ENCODE measurements at regions not wholly inside any gene's neighbourhood (a gene's known extent, or its start where the extent isn't known, plus 50 kb on each side); places are given as distances from the start of the nearest gene placed in this dataset.

DNA sequence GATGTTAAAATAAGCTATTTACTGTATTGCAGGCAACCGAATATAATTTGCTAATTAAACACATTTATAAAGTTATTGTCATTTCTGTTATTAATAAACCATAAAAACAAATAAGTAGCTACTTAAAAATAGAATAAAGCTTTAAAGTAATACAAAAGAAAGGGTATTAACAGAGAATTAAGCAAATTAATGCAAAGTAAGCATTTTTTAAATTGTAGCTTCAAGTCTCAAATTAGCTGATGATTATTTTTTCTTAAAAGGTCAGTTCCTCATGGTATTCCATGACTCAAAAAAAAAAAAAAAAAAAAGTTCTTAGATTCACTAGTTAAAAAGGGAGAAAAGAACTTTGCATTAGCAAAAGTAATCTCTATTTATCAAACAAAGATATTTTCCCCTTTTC is 292.5 kb downstream of the SLITRK1 start:
- no peak for DNase-seq

DNA sequence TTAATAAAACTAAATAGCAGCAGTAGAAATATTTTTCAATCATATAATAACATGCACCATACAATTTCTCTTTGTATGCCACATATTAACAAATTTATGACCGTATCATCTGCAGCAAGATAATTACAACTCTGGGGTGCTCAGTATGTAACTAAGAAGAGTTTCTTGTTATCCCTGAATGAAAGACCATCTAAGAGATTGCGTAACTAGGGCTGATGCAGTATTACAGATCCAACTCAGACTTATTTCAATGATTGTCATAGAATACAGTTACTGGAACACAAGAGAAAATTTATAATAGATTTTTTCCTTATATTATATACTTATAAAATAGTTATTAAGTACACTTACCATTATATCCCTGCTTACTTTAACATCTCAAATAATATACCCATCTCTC is 305.1 kb downstream of the SLITRK1 start:
- DNase-seq = no peak

DNA sequence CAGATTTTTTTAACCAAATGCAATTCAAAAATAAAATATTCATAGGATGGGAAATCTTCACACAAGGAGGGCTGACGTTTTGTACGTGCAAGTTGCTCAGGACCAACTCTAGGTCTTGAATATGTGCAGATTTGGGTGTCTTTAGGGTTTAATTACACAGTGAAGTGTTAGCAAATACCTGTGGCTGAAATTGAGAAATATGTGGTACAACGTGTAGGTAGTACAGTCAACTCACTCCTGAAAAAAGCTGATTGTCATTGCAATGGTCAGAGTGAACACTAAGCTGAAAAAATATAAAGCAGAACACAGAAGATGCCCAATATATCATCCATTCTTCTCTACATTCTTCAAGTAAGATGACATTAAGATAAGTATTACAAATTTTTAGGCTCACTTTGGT is 314.3 kb downstream of the SLITRK1 start:
- DNase-seq = no peak

DNA sequence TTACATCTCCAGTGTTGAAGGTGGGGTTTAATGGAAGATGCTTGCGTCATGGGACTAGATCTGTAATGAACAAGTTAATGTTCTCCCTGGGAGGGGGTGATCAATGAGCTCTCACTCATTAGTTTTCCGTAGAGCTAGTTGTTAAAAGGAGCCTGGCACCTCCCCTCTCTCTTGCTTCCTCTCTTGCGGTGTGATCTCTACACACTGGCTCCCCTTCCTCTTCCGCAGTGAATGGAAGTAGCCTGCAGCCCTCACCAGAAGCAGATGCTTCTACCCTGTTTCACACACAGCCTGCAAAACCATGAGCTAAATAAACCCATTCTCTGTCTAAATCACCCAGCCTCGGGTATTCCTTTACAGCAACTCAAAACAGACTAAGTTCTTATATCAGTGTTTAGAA is 318.8 kb downstream of the SLITRK1 start:
- no peak for DNase-seq

DNA sequence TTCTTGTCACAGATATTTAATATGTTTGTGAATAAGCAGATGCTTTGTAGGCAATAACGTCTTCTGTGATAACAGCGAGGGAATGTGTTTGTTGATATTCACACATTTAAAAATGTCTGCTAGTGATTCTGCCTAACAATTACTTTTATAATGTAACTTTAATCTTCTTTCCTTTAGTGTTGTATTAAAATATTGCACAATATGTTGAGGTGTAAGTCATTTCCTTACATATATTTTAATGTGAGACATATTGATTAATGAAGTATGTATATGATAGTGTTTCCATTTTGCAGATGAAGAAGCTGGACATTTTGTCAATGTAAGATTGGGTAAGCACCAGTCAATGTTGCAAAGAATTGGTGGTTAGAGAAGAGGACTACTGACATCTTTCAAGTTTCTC is 324.4 kb downstream of the SLITRK1 start:
- DNase-seq = no peak

DNA sequence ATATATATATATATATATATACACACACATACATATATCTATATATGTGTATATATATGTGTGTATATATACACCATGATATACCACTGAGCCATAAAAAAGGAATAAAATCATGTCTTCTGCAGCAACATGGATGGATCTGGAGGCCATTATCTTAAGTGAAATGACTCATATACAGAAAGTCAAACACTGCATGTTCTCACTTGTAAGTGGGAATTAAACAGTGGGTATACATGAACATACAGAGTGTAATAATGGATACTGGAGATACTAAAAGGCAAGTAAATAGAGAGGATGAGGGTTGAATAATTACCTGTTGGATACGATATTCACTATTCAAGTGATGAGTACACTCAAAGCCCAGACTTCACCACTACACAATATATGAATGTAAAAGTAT is 332.6 kb downstream of the SLITRK1 start:
- no peak for DNase-seq

DNA sequence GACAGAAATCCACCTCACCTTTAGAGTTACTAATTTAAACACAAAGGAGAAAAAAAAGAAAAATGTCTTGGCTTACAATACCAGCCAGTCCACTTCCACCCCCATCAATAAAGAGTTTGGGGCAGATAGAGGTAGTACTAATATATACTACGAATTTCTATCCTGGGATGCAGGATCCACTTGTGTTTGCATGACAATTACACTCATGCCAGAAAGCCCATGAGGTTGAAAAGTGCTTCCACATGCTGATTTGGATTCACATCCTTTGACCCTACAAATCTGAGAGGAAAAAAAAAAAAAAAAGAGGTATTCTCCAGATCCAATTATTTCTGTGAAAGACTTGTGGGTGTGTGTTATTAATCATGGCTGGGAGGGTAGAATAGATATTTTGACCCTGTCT is 335.2 kb downstream of the SLITRK1 start:
- no peak for DNase-seq

DNA sequence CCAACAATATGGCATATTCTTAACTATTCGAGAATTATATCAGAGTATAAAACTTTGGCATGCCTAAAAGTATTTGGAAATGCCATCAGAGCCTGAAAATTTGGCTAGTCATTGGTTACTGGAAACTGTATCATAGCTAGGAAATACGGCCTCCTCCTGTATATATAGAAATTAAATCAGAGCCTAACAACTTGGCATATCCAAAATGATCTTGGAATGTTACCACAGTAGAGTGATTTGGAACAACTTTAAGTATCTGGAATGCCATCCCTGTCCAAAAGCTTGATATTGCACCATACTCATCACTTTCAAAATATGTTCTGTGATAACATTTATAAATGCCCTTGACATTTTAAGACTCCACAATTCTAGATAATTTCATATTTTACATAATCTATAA is 335.8 kb downstream of the SLITRK1 start:
- DNase-seq = no peak

DNA sequence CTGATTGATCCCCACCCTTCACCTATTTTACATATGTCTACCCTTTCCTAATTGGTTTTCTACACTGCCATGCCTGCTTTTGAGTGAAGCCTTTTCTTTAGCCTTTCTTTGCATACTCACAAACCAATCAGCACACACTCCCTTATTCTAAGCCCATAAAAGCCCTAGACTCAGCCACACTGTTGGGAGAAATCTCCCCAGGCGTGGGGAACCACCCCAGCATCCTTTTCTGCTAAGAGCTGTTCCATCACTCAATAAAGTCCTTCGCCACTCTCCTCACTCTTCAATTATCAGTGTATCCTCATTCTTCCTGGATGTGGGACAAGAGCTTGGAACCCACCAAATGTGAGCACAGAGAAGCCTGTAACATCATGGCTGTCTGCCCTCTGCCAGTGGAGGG is 343.6 kb downstream of the SLITRK1 start:
- no peak for DNase-seq

DNA sequence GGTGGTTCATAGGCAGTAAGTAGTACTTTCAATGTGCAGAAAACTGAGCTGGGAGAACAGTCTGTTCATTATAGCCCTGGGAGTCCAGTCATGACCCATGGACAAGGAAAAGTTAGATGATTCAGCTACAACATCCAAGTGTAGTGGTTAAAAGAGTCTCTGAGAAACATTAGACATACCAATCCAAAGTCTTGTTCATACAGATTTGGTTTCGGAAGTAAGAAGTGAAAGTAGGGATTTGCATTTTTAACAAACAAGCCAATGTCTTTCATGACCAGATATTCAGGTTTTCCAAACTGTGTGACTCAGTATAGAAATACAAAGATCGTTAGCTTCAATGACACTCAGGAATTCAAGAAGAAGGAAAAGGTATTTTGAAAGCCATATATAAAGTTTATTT is 345.3 kb downstream of the SLITRK1 start:
- no peak for DNase-seq

DNA sequence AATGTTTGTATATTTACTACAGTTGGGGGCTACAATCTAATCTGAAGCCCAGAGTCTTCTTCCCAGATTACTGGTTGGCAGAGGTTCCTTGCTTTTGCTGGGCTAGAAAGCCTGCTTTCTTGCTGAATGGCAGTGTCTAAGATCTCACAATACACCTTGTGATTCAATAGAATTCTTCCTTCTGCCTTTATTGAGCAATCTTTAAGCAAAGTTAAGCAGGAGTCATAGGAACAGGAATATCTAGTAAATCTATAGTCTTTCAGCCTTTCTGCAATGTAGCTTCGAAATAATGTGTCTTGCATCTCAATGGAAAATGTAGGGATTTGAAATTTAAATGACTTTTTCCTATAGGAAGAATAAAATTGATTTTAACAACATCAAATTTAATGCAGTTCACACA is 346.1 kb downstream of the SLITRK1 start:
- DNase-seq = no peak

DNA sequence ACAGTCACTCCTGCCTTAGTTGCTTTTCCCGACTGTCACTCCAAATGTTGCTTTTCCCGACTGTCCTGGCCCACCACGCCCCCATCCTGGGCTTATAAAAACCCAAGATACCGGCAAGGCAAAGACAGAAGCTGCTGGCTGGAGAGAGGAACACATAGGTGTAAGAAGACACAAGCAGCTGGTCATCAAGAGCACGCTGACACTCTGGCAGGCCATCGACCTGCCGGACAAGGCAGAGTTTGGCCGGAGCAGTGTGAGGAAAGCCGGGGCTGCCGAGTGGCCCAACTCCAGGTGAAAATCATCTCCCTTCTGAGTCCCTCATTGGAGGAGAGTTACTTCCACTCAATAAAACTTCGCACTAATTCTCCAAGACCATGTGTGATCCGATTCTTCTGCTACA is 349.5 kb downstream of the SLITRK1 start:
- no peak for DNase-seq

DNA sequence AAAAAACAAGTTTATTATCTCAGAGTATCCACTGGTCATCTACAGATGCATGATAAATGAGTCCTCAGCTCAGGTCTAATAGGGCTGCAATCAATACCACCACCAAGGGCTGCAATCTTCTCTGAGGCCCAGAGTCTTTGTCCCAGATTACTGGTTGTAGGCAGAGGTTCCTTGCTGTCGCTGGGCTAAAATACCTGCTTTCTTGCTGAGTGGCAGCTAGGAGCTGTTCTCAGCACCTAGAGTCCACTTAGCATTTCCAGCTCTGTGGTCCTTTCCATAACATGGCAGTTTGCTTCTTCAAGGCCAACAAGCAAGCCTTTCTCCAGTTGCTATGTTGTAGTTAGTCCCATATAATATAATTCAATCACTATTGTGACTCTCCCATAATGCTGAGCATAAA is 351.3 kb downstream of the SLITRK1 start:
- no peak for DNase-seq

DNA sequence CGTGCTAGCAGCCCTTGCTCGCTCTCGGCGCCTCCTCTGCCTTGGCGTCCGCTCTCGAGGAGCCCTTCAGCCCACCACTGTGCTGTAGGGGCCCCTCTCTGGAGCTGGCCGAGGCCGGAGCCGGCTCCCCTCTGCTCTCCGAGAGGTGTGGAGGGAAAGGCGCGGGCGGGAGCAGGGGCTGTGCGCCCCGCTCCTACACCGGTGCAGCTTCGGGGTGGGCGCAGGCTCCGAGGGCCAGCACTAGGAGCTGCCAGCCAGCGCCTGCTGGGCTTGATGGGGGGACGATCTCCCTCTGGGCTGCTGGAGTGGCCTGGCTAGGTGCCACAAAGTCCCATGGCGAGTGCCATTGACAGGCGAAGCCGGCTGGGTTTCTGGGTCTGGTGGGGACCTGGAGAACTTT is 365.5 kb downstream of the SLITRK1 start:
- no peak for DNase-seq

DNA sequence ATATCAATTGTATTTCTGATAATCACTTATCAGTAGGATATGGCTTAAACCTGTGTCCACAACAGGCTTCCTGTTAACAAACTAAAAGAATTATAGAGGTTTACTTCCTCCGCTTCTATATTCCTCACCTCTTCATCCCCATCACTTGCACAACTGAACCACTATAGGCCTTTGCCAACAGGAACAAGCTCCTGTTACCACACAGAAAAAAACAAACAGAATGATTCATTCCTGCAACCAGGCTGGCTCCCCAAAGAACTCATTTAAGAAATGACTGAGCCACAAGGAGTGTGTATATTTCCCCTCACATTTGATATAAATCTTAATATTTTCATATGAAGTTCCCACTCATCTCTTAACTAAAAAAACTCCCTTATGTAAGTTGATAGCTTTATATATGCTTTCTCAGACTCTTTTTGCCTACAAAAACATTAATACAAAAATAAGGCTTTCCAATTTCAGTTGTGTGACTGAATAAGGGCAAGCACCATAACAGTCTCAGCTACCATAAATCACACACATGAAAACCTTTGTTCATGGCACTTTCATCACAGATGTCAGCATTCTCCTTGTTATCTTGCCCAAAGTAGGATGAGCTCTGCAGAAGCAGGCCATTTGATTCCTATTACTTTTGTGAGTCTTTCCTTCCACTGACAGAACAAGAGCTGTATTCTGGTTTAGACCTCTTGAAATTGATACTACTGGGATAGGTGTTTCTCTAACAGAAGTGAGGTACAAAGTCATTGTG is 366.8 kb downstream of the SLITRK1 start:
- no peak for DNase-seq

DNA sequence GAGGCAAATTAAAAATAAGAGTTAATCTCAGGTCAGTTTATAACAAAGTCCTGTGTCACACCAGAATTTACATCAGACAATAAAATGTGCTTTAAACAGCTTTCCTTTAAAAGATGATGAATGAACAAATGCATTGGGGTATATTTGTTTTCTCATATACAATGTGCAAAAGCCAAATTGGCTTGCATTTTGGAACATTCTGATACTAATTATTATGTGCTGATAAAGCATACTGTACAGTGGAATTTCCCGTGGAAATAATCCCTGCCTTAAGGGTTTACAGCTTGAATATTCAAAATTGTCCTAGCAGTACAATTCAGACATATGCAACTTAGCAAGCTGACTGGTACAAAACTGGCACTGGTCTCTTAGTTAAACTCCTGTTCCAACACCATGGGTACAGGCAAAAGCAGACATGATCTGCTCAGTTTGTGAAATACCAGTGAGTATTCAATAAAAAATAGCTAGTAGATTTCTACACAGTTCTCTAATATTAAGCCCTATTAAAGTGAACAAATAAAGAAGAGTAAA is 373.4 kb downstream of the SLITRK1 start:
- no peak for DNase-seq

DNA sequence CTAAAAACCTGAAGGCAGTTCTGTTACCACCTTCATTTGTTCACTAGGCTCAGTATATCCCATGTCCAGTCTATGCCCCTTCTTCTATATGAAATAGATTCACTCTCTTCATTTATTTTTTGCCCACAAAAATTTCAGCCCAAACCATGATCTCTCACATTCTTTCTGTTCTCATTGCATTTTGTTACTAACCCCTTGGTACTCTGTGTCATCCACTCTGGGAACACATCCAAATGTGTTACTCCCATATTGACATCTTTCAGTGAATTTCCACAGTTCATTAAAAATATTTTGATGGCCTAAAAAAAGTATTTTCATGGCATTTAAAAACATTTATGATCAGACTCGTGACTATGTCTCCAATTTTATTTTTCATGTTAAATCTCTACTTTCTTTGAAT is 378.9 kb downstream of the SLITRK1 start:
- DNase-seq = no peak

DNA sequence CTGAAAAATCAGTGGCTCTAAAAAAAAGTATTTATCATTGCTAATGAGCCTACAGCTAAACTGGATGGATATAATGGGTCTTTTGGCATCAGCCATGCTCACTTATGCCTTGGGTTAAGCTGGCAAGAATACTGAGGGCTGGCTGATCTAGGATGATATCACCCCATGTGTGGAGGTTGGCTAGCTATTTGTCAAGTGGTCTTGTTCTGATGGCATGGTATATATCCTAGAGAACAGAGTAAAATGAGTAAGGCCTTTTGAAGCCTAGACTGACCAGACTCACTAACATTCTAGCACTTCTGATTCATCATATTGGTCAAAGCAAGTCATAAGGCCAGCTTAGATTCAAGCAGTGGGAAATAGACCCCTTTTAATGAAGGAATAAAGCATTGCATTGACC is 383.0 kb downstream of the SLITRK1 start:
- no peak for DNase-seq

DNA sequence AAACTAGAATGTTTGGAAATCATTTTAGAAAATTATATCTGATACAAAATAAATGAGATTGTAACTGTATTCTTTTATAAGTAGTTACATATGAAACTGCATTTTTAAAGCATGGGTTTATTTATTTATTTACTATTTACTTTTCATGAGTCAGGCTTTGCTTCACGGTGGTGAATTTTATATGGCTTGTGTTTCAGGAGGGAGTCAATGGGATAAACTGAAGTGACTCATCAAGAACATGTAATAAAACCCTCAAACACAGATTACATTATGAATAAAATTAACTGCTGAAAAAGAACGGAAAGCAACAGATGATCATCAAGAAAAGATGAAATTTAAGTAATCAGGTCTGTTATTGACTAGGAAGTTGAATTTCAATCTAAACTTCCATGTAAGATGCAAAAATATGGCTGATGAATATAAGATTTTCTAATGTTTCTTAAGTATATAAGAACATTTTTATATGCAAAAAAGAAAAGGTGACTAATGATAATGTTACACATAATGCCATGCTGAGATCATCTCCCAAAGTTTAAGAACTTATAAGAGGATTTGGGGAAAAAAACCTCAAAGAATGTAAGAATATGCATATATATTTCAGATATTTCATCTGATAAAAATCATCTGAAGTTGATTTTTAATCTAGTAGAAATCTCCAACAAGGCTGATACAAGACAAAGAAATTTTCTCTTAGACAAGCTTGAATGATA is 383.6 kb downstream of the SLITRK1 start:
- DNase-seq = no peak

DNA sequence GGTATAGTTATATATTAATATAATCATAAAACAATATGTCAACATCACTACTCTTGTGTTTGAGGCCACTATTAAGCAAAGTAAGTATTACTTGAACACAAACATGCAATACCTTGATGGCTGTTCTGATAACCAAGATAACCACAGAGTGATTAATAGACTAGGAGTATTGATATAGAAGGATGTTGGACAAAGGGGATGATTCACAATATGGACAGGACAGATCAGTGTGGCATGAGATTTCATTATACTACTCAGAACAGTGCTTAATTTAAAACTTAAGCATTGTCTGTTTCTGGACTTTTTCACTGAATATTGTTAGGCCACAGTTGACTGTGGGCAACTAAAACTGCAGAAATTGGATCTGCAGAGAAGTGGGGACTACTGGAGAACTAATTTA is 384.2 kb downstream of the SLITRK1 start:
- no peak for DNase-seq

DNA sequence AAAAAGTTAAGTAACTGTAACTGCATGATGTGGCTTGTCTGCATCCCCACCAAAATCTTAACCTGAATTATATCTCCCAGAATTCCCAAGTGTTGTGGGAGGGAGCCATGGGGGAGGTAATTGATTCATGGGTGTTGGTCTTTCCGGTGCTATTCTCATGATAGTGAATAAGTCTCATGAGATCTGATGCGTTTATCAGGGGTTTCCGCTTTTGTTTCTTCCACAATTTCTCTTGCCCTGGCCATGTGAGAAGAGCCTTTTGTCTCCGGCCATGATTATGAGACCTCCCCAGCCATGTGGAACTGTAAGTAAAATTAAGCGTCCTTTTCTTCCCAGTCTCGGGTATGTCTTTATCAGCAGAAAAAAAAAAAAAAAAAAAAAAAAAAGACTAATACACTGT is 385.8 kb downstream of the SLITRK1 start:
- DNase-seq = no peak

DNA sequence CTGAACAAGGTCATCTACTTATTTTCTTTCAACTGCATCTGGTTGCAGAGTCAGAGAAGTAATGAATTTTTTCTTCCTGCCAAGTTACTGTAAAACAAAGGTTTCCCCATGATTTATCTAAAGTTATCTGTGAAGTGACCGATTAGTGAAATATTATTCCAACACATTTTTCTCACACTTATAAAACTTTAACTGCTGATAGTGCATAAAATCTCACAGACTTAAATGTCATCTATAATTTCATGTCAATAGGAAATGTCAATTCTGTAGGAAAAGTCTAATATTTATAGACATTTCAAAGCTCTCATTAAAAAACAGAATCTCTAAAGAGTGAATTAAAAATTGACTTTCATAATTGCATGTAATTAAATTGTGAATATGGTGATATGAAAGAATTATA is 397.2 kb downstream of the SLITRK1 start:
- no peak for DNase-seq

DNA sequence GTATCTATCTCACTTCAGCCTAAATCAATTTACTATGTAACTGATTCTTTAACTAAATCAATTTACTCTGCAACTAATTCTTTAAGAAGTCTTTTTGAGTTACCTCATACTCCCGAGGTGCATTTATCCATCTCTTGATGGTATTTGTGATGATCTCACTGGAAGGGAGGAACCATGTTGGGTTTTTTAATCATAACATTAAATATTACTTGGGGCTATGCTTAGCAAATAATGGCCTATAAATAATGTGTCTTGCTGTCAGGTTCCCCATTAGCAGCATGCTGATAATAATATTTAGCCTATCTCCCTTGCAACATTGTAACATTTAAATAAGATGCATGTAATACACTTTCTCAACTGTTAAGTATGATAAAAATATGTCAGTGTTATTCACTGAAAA is 411.3 kb downstream of the SLITRK1 start:
- no peak for DNase-seq

DNA sequence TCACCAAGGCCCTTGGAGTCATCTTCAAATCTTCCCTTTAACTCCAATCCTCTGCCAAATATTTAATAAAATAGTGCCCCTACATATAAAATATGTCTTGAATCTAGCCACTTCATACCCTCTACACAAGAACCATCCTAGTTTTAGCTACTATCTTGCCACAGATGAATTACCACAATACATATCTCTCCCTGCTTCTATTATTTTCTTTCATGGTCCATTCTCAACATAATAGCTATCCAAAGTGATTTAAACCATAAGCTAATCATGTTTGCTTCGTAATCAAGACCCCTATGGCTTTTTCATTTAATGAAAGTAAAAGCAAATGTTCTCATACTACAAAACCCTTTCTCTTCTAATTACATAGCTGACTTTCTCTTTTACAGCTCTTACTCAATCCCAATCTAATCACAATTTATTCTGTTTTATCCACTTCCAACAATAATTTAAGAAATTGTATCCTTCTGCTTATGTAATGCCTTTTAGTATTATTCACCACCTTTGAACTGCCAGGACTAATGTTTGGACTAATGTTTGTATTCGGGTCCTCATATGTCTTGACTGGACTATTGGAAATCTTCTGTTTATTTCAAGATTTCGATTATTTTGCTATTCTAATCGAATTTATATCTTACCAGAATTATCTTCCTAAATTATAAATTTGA is 412.0 kb downstream of the SLITRK1 start:
- no peak for DNase-seq

All from T-helper 1 cell (primary cell).